ENCODE measurements at regions not wholly inside any gene's neighbourhood (a gene's known extent, or its start where the extent isn't known, plus 50 kb on each side); places are given as distances from the start of the nearest gene placed in this dataset.

DNA sequence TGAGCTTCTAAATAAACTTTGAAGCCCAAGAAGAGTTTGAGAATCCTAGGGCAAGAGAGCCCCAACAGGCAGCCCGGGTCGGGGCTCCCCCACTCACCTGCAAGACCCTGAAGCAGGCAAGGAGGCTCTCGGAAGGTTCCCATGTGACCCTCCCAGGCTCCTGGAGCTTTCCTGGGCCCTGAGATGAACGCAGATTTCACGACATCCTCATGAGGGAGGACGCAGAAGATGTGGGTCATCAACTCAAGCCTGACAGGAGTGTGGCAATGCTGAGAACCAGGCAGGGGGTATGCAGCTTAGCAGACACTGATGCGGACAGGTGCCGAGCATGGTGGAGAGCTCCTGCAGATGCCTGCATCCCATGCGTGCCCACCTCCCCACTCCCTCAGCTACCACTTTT is 184.5 kb upstream of the SLC24A3 start:
- TF ChIP-seq, protein P1, sequence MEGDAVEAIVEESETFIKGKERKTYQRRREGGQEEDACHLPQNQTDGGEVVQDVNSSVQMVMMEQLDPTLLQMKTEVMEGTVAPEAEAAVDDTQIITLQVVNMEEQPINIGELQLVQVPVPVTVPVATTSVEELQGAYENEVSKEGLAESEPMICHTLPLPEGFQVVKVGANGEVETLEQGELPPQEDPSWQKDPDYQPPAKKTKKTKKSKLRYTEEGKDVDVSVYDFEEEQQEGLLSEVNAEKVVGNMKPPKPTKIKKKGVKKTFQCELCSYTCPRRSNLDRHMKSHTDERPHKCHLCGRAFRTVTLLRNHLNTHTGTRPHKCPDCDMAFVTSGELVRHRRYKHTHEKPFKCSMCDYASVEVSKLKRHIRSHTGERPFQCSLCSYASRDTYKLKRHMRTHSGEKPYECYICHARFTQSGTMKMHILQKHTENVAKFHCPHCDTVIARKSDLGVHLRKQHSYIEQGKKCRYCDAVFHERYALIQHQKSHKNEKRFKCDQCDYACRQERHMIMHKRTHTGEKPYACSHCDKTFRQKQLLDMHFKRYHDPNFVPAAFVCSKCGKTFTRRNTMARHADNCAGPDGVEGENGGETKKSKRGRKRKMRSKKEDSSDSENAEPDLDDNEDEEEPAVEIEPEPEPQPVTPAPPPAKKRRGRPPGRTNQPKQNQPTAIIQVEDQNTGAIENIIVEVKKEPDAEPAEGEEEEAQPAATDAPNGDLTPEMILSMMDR (conservative IDR thresholded peaks at IDR 0.05; ENCODE audit: low read length) = no peak
- Histone ChIP-seq H3K4me3 (ENCODE audit: low read length, poor library complexity, severe bottlenecking) (no peak overlapping the region), H3K27me3 (ENCODE audit: insufficient read depth, low read length, poor library complexity, severe bottlenecking) (no peaks in the 10 kb centered on the region), H3K9ac (ENCODE audit: low read depth, low read length, poor library complexity, severe bottlenecking) (no peak overlapping the region), H3K36me3 (ENCODE audit: insufficient read depth, low read length) (no peaks in the 10 kb centered on the region), H3K9me2 (replicated peaks; ENCODE audit: low read depth, low read length) (no peaks in the 10 kb centered on the region), H3K9me3 (ENCODE audit: insufficient read depth, low read depth, low read length) (no peaks in the 10 kb centered on the region), H3K4me2 (ENCODE audit: low read depth, low read length, poor library complexity, severe bottlenecking) (no peak overlapping the region), H2AFZ (ENCODE audit: low read length) (no peak overlapping the region), H3K79me2 (ENCODE audit: insufficient read depth, low read length) (no peaks in the 10 kb centered on the region), H4K20me1 (ENCODE audit: insufficient read depth, low read length, poor library complexity, severe bottlenecking) (no peaks in the 10 kb centered on the region), H3K4me1 (ENCODE audit: insufficient read depth, low read length, poor library complexity, severe bottlenecking) (no peaks in the 10 kb centered on the region), H3F3A (ENCODE audit: low read depth) (no peaks in the 10 kb centered on the region)

DNA sequence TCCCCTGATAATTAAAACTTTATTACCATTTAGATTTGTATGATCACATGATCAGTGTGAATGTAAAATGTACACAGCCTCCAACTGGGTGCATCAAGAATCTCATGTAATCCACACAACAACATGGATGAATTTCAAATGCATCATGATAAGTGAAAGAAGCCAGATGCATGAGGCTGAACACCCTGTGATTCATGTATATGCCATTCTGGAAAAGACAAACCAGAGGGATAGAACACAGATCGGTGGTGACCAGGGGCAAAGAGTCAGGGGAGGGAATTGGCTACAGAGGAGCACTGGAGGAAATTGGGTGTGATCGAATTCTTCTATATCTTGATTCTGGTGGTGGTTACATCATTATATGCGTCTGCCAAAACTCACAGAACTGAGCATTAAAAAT is 170.7 kb upstream of the SLC24A3 start:
- Histone ChIP-seq H3F3A (ENCODE audit: low read depth) (no peaks in the 10 kb centered on the region), H3K79me2 (ENCODE audit: insufficient read depth, low read length) (no peaks in the 10 kb centered on the region), H4K20me1 (ENCODE audit: insufficient read depth, low read length, poor library complexity, severe bottlenecking) (no peaks in the 10 kb centered on the region), H3K4me1 (ENCODE audit: insufficient read depth, low read length, poor library complexity, severe bottlenecking) (no peaks in the 10 kb centered on the region), H3K27me3 (ENCODE audit: insufficient read depth, low read length, poor library complexity, severe bottlenecking) (no peaks in the 10 kb centered on the region), H3K9ac (ENCODE audit: low read depth, low read length, poor library complexity, severe bottlenecking) (no peak overlapping the region), H3K36me3 (ENCODE audit: insufficient read depth, low read length) (no peaks in the 10 kb centered on the region), H3K4me3 (ENCODE audit: low read length, poor library complexity, severe bottlenecking) (no peak overlapping the region), H3K9me3 (ENCODE audit: insufficient read depth, low read depth, low read length) (no peaks in the 10 kb centered on the region), H2AFZ (ENCODE audit: low read length) (no peak overlapping the region), H3K9me2 (replicated peaks; ENCODE audit: low read depth, low read length) (no peaks in the 10 kb centered on the region), H3K4me2 (ENCODE audit: low read depth, low read length, poor library complexity, severe bottlenecking) (no peak overlapping the region)
- TF ChIP-seq, protein P1 (conservative IDR thresholded peaks at IDR 0.05; ENCODE audit: low read length) = no peak
- TF ChIP-seq EZH2phosphoT487 (IDR thresholded peaks at IDR 0.05; ENCODE audit: borderline replicate concordance) = no peak

DNA sequence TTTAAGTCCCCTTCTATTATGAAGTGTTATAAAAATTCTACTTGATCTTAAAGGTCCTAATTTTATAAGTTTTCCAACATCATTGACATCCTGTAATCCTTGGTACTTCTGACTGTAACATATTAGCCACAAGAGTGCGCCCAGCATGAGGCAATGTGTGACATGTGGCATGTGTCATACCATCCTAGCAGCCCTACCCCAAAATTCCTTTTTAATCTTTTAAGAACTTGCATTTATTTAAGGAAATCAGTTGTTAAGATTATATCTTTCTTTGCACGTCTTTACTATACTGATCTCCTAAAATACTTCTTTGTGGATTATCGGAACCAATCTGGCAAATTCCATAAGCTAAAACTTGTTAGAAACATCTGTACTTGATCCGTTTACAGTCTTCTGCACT is 167.1 kb upstream of the SLC24A3 start:
- TF ChIP-seq, protein P1 (conservative IDR thresholded peaks at IDR 0.05; ENCODE audit: low read length) = 0 out of 2 replicates have a peak, but pooled peaks have one; percentile 11
- no peak for TF ChIP-seq EZH2phosphoT487 (IDR thresholded peaks at IDR 0.05; ENCODE audit: borderline replicate concordance)
- H3K79me2 ChIP-seq (ENCODE audit: insufficient read depth, low read length) = no peaks in the 10 kb centered on the region
- no peaks in the 10 kb centered on the region for H3K4me1 ChIP-seq (ENCODE audit: insufficient read depth, low read length, poor library complexity, severe bottlenecking)
- no peaks in the 10 kb centered on the region for H3F3A ChIP-seq (ENCODE audit: low read depth)
- H3K4me3 ChIP-seq (ENCODE audit: low read length, poor library complexity, severe bottlenecking) = no peak overlapping the region
- no peak overlapping the region for H3K9ac ChIP-seq (ENCODE audit: low read depth, low read length, poor library complexity, severe bottlenecking)
- no peaks in the 10 kb centered on the region for H4K20me1 ChIP-seq (ENCODE audit: insufficient read depth, low read length, poor library complexity, severe bottlenecking)
- no peaks in the 10 kb centered on the region for H3K9me2 ChIP-seq (replicated peaks; ENCODE audit: low read depth, low read length)
- no peaks in the 10 kb centered on the region for H3K27me3 ChIP-seq (ENCODE audit: insufficient read depth, low read length, poor library complexity, severe bottlenecking)
- H2AFZ ChIP-seq (ENCODE audit: low read length) = no peak overlapping the region
- H3K36me3 ChIP-seq (ENCODE audit: insufficient read depth, low read length) = no peaks in the 10 kb centered on the region
- no peak overlapping the region for H3K4me2 ChIP-seq (ENCODE audit: low read depth, low read length, poor library complexity, severe bottlenecking)
- H3K9me3 ChIP-seq (ENCODE audit: insufficient read depth, low read depth, low read length) = no peaks in the 10 kb centered on the region

Data from Loucy (cell line).